ENCODE measurements at regions not wholly inside any gene's neighbourhood (a gene's known extent, or its start where the extent isn't known, plus 50 kb on each side); places are given as distances from the start of the nearest gene placed in this dataset.

GRCh38 chr4:148589182-148589581, 147.0 kb upstream of the NR3C2 start:
- FAIRE-seq (no peak), DNase-seq (ENCODE audit: insufficient read length, low spot score) (no peak)
- no peak for TF ChIP-seq CTCF (IDR thresholded peaks at IDR 0.05; ENCODE audit: insufficient read depth, missing control alignments)

- FAIRE-seq, result no peak
- DNase-seq (ENCODE audit: insufficient read length, low spot score), result no peak
- TF ChIP-seq CTCF (IDR thresholded peaks at IDR 0.05; ENCODE audit: insufficient read depth, missing control alignments), result no peak
These were observed 133.4 kb upstream of the NR3C2 start for GRCh38 chr4:148575577-148575976.

GRCh38 chr4:148574911-148575310, 132.7 kb upstream of the NR3C2 start:
- no peak for TF ChIP-seq CTCF (IDR thresholded peaks at IDR 0.05; ENCODE audit: insufficient read depth, missing control alignments)
- no peak for FAIRE-seq
- DNase-seq (ENCODE audit: insufficient read length, low spot score), result no peak

GRCh38 chr4:148574502-148574901, 132.3 kb upstream of the NR3C2 start:
- no peak for TF ChIP-seq CTCF (IDR thresholded peaks at IDR 0.05; ENCODE audit: insufficient read depth, missing control alignments)
- no peak for DNase-seq (ENCODE audit: insufficient read length, low spot score)
- no peak for FAIRE-seq

- no peak for FAIRE-seq
- no peak for DNase-seq (ENCODE audit: insufficient read length, low spot score)
- no peak for TF ChIP-seq CTCF (IDR thresholded peaks at IDR 0.05; ENCODE audit: insufficient read depth, missing control alignments)
These were observed 131.9 kb upstream of the NR3C2 start for GRCh38 chr4:148574066-148574465.

GRCh38 chr4:148573296-148573695, 131.1 kb upstream of the NR3C2 start:
- no peak for TF ChIP-seq CTCF (IDR thresholded peaks at IDR 0.05; ENCODE audit: insufficient read depth, missing control alignments)
- DNase-seq (ENCODE audit: insufficient read length, low spot score) (no peak), FAIRE-seq (no peak)

- no peak for FAIRE-seq
- no peak for DNase-seq (ENCODE audit: insufficient read length, low spot score)
- no peak for TF ChIP-seq CTCF (IDR thresholded peaks at IDR 0.05; ENCODE audit: insufficient read depth, missing control alignments)
These were observed 123.6 kb upstream of the NR3C2 start for GRCh38 chr4:148565801-148566200.
